ENCODE measurements at regions not wholly inside any gene's neighbourhood (a gene's known extent, or its start where the extent isn't known, plus 50 kb on each side); places are given as distances from the start of the nearest gene placed in this dataset.
A peak's percentile ranks its signal among the peaks of the same experiment; 100 is the strongest.

DNA sequence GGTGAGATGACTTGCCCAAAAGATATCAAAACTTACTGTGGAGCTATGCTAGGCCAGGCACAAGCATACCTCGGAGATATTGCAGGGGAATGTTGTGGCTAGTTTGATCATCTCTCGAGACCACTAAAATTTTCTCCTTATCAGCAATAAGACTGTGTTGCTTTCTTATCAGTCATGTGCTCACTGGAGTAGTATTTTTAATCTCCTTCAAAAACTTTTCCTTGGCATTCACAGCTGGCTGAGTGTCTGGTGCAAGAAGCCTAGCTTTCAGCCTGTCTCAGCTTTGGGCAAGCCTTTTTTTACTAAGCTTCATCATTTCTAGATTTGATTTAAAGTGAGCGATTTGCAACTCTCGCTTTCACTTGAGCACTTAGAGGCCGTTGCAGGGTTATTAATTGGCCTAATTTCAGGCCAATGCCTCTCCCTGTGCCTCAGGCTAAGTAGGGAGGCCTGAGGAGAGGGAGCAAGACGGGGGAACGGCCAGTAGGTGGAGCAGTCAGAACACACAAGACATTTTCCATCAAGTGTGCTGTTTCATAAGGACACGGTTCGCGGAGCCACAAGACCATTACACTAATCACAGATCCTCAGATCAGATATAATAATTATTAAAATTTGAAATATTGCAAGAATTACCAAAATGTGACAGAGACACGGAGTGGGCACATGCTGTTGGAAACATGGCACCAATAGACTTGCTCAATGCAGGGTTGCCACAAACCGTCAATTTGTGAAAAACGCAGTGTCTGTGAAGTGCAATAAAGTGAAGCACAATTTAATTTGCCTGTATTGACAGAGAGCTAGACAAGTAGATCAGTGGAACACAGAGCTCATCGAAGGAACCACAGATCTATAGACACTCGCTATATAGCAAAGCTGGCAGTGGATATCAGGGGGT lies 106.8 kb upstream of the SIRPG start:
- Histone ChIP-seq H2BK15ac (ENCODE audit: low read depth, low read length) (no peak overlapping the region), H4K20me1 (ENCODE audit: insufficient read depth, low read length) (no peaks in the 10 kb centered on the region), H3K18ac (ENCODE audit: low read depth, low read length) (no peak overlapping the region), H3K9me3 (ENCODE audit: control insufficient read depth, insufficient read depth, low read length) (no peaks in the 10 kb centered on the region), H2AFZ (replicated peaks; ENCODE audit: low read length, poor library complexity) (no peak overlapping the region), H2BK5ac (ENCODE audit: low read depth, low read length, poor library complexity, severe bottlenecking) (no peak overlapping the region), H2BK120ac (ENCODE audit: low read depth, low read length) (no peak overlapping the region), H3K4me1 (ENCODE audit: control insufficient read depth, insufficient read depth, low read length) (peaks cover 2% of the 10 kb centered on the region), H2AK5ac (ENCODE audit: low read depth, low read length) (no peak overlapping the region), H3K23ac (ENCODE audit: low read depth, low read length) (no peak overlapping the region), H3K4me3 (ENCODE audit: insufficient read depth, low read depth, low read length) (no peak overlapping the region), H3K27me3 (ENCODE audit: control insufficient read depth, insufficient read depth, low read length) (no peaks in the 10 kb centered on the region), H3K14ac (replicated peaks; ENCODE audit: low read depth, low read length) (no peak overlapping the region), H3K4ac (ENCODE audit: low read depth, low read length) (no peak overlapping the region), H3K56ac (ENCODE audit: extremely low read depth, insufficient read depth, low read length) (no peak overlapping the region), H4K8ac (ENCODE audit: low read depth in 2 of 2, low read length in 2 of 2) (no peak overlapping the region), H3K79me1 (ENCODE audit: low read depth in 1 of 2, low read length in 2 of 2) (no peaks in the 10 kb centered on the region), H2BK20ac (ENCODE audit: low read depth, low read length) (no peak overlapping the region), H4K5ac (ENCODE audit: low read depth, low read length) (no peak overlapping the region), H3K9ac (ENCODE audit: low read depth, low read length) (no peak overlapping the region), H2AK9ac (replicated peaks; ENCODE audit: low read depth, low read length, poor library complexity) (no peak overlapping the region), H3K9me1 (ENCODE audit: insufficient read depth, low read length) (no peaks in the 10 kb centered on the region), H3K36me3 (ENCODE audit: control insufficient read depth, insufficient read depth, low read length) (no peaks in the 10 kb centered on the region), H3K27ac (ENCODE audit: insufficient read depth, low read length) (no peak overlapping the region), H4K91ac (ENCODE audit: insufficient read depth, low read depth, low read length) (no peak overlapping the region), H3K4me2 (ENCODE audit: low read depth, low read length) (no peak overlapping the region)
- in situ Hi-C loops (cut with MboI; ENCODE audit: low sequenced_read_pairs) (loop anchor here (10.0 to 25.0 kb wide), 2 partner anchors 410 to 698 kb away; partner anchors contain the start of gene SNRPB), intact Hi-C loops (cut with micrococcal nuclease) (loop anchor here (1.0 to 5.0 kb wide), 5 partner anchors 36 to 688 kb away; partner anchors contain the start of gene SIRPA), dilution Hi-C loops (cut with HindIII; ENCODE audit: low sequenced_read_pairs, unreplicated experiment) (no loop called here)
- TF ChIP-seq RAD21 (IDR thresholded peaks at IDR 0.05; ENCODE audit: low read length) (peak; percentile 83), SMC3 (IDR thresholded peaks at IDR 0.05; ENCODE audit: low read depth, low read length) (peak; percentile 74), FOS (IDR thresholded peaks at IDR 0.05; ENCODE audit: low read depth, low read length) (no peak), CHD1 (IDR thresholded peaks at IDR 0.05; ENCODE audit: low read depth, low read length) (no peak), MAFK (IDR thresholded peaks at IDR 0.05; ENCODE audit: low read depth, low read length) (no peak)
- TF ChIP-seq, protein P1, sequence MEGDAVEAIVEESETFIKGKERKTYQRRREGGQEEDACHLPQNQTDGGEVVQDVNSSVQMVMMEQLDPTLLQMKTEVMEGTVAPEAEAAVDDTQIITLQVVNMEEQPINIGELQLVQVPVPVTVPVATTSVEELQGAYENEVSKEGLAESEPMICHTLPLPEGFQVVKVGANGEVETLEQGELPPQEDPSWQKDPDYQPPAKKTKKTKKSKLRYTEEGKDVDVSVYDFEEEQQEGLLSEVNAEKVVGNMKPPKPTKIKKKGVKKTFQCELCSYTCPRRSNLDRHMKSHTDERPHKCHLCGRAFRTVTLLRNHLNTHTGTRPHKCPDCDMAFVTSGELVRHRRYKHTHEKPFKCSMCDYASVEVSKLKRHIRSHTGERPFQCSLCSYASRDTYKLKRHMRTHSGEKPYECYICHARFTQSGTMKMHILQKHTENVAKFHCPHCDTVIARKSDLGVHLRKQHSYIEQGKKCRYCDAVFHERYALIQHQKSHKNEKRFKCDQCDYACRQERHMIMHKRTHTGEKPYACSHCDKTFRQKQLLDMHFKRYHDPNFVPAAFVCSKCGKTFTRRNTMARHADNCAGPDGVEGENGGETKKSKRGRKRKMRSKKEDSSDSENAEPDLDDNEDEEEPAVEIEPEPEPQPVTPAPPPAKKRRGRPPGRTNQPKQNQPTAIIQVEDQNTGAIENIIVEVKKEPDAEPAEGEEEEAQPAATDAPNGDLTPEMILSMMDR (conservative IDR thresholded peaks at IDR 0.05; ENCODE audit: low read depth, low read length) = peak; percentile 86
- DNase-seq = peak; percentile 86
- WGBS, 2 experiments (ENCODE audit: extremely low coverage in 2 of 2, insufficient read length in 1 of 2) = 39% methylated on average over 3 of the region's 15 CpGs; no CpG with 5 or more reads in 1 of the 2 experiments
- BruUV-seq (replicated peaks) = no TSS peak
- CTCF ChIA-PET = interaction anchor here (0.6 to 3.2 kb wide), 6 partner anchors 13 to 409 kb away, joined by 3 to 20 read pairs (median 3); no protein-coding TSS in a partner anchor
- peak; percentile 97 for ATAC-seq (ENCODE audit: low read depth)
- POLR2A ChIA-PET (ENCODE audit: unreplicated experiment) = no interaction called here

All from IMR-90 (cell line).